HAP-1 (cell line): ENCODE measurements at regions not wholly inside any gene's neighbourhood (a gene's known extent, or its start where the extent isn't known, plus 50 kb on each side); places are given as distances from the start of the nearest gene placed in this dataset.
A peak's percentile ranks its signal among the peaks of the same experiment; 100 is the strongest.
"Not testable (repeated sequence)": the region's sequence is repeated elsewhere in the genome, so short reads cannot be mapped to it uniquely, and the experiment has no call there.

Experiments
- DNase-seq, 2 experiments: peaks; one replicate each; pipeline ENCODE4 v3.0.0-alpha.2; 2016 to 2020; ENCODE audit warnings: low spot score in 2 of 2
- H3K27me3 ChIP-seq: fragments of 250-450 bp; sonication (Bioruptor Pico); 2 replicates; pipeline ENCODE4 v1.5.1; 2020; ENCODE audit warnings: low read depth, mild to moderate bottlenecking, moderate library complexity
- H3K36me3 ChIP-seq: fragments of 250-450 bp; sonication (Bioruptor Pico); replicated peaks from 2 replicates; pipeline ENCODE4 v1.5.1; 2020; ENCODE audit warnings: mild to moderate bottlenecking
- H3K4me1 ChIP-seq: fragments of 250-450 bp; sonication (Bioruptor Pico); 2 replicates; pipeline ENCODE4 v1.5.1; 2020; ENCODE audit warnings: mild to moderate bottlenecking
- H3K4me3 ChIP-seq: fragments of 250-450 bp; sonication (Bioruptor Pico); 2 replicates; pipeline ENCODE4 v1.5.1; 2020; ENCODE audit warnings: mild to moderate bottlenecking, moderate library complexity
- H3K9me3 ChIP-seq: fragments of 250-450 bp; sonication (Bioruptor Pico); 2 replicates; pipeline ENCODE4 v1.5.1; 2020; ENCODE audit warnings: mild to moderate bottlenecking, moderate library complexity
- in situ Hi-C: fragments of 300-500 bp; cut with MboI; formaldehyde crosslinking; loops from 3 replicates; pipeline ENCODE4 v1.14.3; 2020; ENCODE audit warnings: low sequenced_read_pairs, inconsistent platforms, mixed read lengths

GRCh38 chr16:51867386-51868065 is 679.4 kb downstream of the TOX3 start:
- no peaks in the 10 kb centered on the region for H3K27me3 ChIP-seq
- DNase-seq, result no peak
- no peaks in the 10 kb centered on the region for H3K9me3 ChIP-seq
- in situ Hi-C loops, result no loop called here
- no peak overlapping the region for H3K4me3 ChIP-seq
- H3K36me3 ChIP-seq, result no peaks in the 10 kb centered on the region
- H3K4me1 ChIP-seq, result no peaks in the 10 kb centered on the region

GRCh38 chr16:51864575-51864974 is 682.4 kb downstream of the TOX3 start:
- no peak for DNase-seq
- no peak overlapping the region for H3K4me3 ChIP-seq
- H3K27me3 ChIP-seq, result peaks cover 3% of the 10 kb centered on the region; the same call in 1 of the 2 replicates
- in situ Hi-C loops, result no loop called here
- no peaks in the 10 kb centered on the region for H3K4me1 ChIP-seq
- no peaks in the 10 kb centered on the region for H3K9me3 ChIP-seq
- H3K36me3 ChIP-seq, result no peaks in the 10 kb centered on the region

DNA sequence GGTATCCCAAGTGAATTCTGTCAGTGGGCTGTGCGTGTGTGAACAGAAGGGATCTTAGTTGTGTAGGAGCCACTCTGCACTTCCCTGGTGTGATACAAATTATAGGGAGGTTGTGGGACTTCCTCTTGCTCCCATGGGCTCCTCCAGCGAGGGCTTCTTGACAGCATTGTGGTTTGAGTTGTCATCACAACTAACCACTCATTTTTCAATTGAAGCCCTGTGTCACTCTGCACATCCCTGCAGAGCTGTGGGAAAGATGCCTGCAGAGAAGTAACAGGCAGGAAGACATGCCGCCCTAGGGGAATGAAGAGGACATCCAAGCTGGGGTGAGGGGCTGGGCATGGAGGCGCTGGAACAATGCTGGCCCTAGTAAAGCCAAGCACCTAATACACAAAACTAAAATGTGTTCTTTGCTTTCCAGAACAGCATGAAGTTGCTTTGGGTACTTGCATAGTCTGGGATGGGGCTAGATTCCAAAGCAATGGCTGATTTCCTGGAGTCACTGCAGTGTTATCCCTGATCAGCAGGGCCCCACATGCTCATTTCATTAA is 692.5 kb downstream of the TOX3 start:
- Histone ChIP-seq H3K4me1 (no peaks in the 10 kb centered on the region), H3K36me3 (no peaks in the 10 kb centered on the region), H3K9me3 (no peaks in the 10 kb centered on the region), H3K4me3 (no peak overlapping the region), H3K27me3 (no peaks in the 10 kb centered on the region)
- no peak for DNase-seq
- in situ Hi-C loops, result no loop called here

GRCh38 chr16:51853586-51853985 is 693.4 kb downstream of the TOX3 start:
- DNase-seq, result no peak
- Histone ChIP-seq H3K9me3 (no peaks in the 10 kb centered on the region), H3K27me3 (no peaks in the 10 kb centered on the region), H3K4me1 (no peaks in the 10 kb centered on the region), H3K36me3 (no peaks in the 10 kb centered on the region), H3K4me3 (no peak overlapping the region)
- in situ Hi-C loops, result no loop called here

DNA sequence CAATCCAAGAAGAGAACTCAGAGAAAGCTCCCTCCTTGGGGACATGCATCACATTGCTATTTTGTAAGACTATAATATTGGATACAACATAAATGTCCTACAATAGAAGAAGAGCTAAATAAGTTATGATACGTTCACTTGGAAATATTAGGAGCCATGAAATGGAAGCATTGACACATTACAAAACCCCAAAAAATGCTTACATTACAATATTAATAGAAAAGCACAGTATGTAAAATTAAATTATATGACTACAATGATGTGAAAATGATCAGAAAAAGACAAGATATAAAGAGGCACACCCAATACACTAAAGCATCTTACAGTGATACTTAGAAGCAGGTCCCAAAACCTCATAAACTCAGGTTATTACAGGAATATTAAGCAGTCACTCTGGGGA is 694.1 kb downstream of the TOX3 start:
- in situ Hi-C loops, result no loop called here
- DNase-seq, result no peak
- no peaks in the 10 kb centered on the region for H3K4me1 ChIP-seq
- no peaks in the 10 kb centered on the region for H3K9me3 ChIP-seq
- H3K36me3 ChIP-seq, result no peaks in the 10 kb centered on the region
- no peak overlapping the region for H3K4me3 ChIP-seq
- no peaks in the 10 kb centered on the region for H3K27me3 ChIP-seq

- H3K27me3 ChIP-seq, result no peaks in the 10 kb centered on the region
- in situ Hi-C loops, result no loop called here
- H3K4me3 ChIP-seq, result no peak overlapping the region
Observed at GRCh38 chr16:51851111-51851510, 695.8 kb downstream of the TOX3 start.

DNA sequence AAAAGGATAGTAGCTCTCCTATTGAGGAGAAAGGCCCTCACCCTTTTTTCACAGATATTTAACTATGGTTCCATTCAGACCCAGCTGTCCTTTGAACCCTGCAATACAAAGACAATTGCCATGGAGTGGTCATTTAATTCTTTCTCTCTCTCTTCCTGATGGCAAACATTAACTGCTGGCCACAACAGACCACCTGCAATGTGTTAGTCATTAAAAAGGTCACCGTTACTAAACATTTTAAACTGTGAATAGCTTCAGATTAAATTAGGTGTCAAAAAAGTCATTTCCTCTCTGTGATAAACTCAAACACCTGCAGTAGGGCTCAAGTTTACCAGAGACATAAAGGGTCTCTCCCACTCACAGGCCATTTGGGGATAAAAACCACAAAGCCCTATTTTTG is 697.2 kb downstream of the TOX3 start:
- DNase-seq, result no peak
- H3K4me3 ChIP-seq, result no peak overlapping the region
- no peaks in the 10 kb centered on the region for H3K9me3 ChIP-seq
- H3K36me3 ChIP-seq, result no peaks in the 10 kb centered on the region
- H3K4me1 ChIP-seq, result peaks cover 8% of the 10 kb centered on the region
- H3K27me3 ChIP-seq, result no peaks in the 10 kb centered on the region
- in situ Hi-C loops, result no loop called here

More at GRCh38 chr16:51851111-51851510, 695.8 kb downstream of the TOX3 start:
- H3K4me1 ChIP-seq, result peaks cover 3% of the 10 kb centered on the region; the same call in 1 of the 2 replicates
- no peaks in the 10 kb centered on the region for H3K36me3 ChIP-seq
- no peaks in the 10 kb centered on the region for H3K9me3 ChIP-seq
- DNase-seq, result no peak

DNA sequence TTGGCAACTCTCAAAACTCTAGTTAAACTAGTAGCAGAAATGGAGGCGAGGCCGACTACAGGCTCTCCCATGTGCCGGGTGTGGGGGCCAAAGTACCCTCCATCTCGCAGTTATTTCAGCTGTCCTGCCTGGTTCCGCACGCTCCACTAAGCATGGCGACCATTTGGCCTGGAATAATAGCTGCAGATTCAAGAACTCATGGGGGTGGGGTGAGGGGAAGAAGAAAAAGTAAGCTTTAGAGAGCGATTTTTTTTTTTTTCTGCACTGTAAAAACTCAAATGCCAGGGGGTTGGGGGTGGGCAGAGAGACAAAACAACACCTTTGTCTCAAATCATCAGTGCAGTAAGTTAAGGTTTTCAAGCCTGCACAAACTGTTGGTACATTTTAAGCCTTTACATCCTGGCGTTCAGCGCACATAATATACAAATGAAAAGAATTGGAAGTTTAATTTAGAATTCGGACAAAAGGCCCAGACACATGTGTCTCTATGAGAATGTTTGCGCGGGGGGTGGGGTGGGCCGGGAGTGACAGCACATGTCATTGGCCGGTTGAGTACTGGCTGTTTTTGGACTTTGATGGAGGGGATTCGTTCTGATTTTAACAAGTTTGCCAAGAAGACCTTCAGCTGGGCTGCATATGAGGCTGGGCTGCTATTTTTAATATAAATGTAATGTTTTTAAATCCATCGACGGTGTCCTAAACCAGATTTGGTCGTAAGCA is 694.7 kb upstream of the SALL1 start:
- peak; percentile 33 to 49 for DNase-seq
- in situ Hi-C loops, result no loop called here
- Histone ChIP-seq H3K4me1 (peaks cover 8% of the 10 kb centered on the region), H3K36me3 (no peaks in the 10 kb centered on the region), H3K4me3 (no peak overlapping the region), H3K27me3 (no peaks in the 10 kb centered on the region), H3K9me3 (no peaks in the 10 kb centered on the region)

DNA sequence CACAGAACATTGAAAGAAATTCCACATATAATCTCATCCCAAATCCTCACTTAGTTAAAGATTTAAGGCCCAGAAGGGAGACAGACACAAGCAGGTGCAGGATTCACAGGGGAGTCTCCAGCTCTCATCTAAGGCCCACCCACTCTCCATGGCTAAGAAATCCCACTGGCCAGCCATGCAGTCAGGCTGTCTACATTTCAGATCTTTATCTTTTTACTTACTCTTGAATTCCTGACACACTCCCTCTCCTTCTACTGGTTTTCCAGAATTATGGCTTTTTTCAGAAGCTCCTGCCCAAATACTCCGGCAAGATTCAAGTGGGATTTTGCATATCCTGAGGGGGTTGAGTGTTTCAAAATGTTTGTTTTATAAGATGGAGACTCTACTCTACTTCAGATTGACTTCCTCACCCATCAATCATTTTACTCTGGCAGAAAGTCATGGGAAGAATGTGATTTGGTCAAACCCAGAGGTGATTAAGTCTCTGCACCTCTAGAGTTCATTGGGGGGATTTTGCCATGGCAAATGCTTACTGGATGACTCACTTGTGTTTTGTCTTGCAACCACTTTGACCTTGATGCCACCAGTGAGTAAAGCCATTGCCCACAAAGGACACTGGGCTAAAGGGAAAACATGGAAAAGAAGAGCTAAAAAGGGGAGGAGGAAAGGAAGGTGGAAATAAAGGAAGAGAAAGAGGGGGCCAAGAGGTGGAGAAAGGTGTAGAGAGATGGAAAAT is 688.8 kb upstream of the SALL1 start:
- no peaks in the 10 kb centered on the region for H3K36me3 ChIP-seq
- in situ Hi-C loops, result no loop called here
- DNase-seq, result peak; percentile 17 to 18
- H3K9me3 ChIP-seq, result no peaks in the 10 kb centered on the region
- no peaks in the 10 kb centered on the region for H3K27me3 ChIP-seq
- H3K4me1 ChIP-seq, result peaks cover 6% of the 10 kb centered on the region
- H3K4me3 ChIP-seq, result no peak overlapping the region

- H3K4me3 ChIP-seq, result no peak overlapping the region
- H3K4me1 ChIP-seq, result peaks cover 3% of the 10 kb centered on the region; the same call in 1 of the 2 replicates
- no peak for DNase-seq
- no peaks in the 10 kb centered on the region for H3K27me3 ChIP-seq
- in situ Hi-C loops, result no loop called here
- no peaks in the 10 kb centered on the region for H3K36me3 ChIP-seq
- no peaks in the 10 kb centered on the region for H3K9me3 ChIP-seq
Observed at GRCh38 chr16:51834794-51835193, 683.7 kb upstream of the SALL1 start.

GRCh38 chr16:51834133-51834532 is 683.1 kb upstream of the SALL1 start:
- no peak overlapping the region for H3K4me3 ChIP-seq
- H3K9me3 ChIP-seq, result no peaks in the 10 kb centered on the region
- no peak for DNase-seq
- H3K27me3 ChIP-seq, result no peaks in the 10 kb centered on the region
- no peaks in the 10 kb centered on the region for H3K36me3 ChIP-seq
- no peaks in the 10 kb centered on the region for H3K4me1 ChIP-seq
- in situ Hi-C loops, result no loop called here

DNA sequence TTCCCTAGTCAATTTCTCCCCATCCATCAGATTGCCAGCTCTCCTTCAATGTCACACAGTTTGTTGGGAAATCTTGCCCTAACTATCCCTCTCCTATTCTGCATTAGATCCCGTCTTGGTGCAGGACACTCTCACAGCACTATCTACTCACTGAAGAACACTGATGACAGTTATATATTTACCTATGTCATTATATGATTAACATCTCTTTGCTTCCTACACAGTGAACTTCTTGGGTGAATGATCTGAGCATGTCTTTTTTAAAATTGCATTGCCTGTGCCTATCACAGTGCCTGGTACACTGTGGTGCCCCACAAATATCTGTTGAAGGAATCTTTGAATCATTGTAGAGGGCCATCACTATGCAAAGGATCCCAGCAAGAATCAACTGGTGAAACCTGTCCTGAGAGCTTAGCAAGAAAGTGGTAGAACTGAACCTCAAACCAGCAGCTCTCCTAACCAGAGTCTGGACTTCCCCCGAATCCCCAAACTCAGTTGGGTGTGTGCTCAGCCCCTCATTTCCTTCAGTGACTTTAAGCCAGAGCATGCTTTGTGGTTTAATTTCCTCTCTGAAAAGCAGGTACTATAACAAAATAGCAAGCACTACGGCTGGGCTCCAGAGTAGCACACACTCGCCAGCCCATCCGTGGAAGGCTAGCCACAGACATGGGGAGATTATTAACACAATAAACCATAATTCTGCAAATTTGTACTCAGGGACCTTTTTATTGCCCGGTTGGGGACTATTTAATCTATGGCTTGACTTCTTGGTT is 680.7 kb upstream of the SALL1 start:
- in situ Hi-C loops, result no loop called here
- Histone ChIP-seq H3K9me3 (no peaks in the 10 kb centered on the region), H3K27me3 (no peaks in the 10 kb centered on the region), H3K36me3 (no peaks in the 10 kb centered on the region), H3K4me1 (no peaks in the 10 kb centered on the region), H3K4me3 (no peak overlapping the region)
- DNase-seq, result no peak

GRCh38 chr16:51831034-51831433 is 680.0 kb upstream of the SALL1 start:
- H3K4me1 ChIP-seq, H3K9me3 ChIP-seq, H3K36me3 ChIP-seq, H3K27me3 ChIP-seq, H3K4me3 ChIP-seq, DNase-seq, in situ Hi-C loops: not testable (repeated sequence)
